ENCODE measurements at regions not wholly inside any gene's neighbourhood (a gene's known extent, or its start where the extent isn't known, plus 50 kb on each side); places are given as distances from the start of the nearest gene placed in this dataset.

DNA sequence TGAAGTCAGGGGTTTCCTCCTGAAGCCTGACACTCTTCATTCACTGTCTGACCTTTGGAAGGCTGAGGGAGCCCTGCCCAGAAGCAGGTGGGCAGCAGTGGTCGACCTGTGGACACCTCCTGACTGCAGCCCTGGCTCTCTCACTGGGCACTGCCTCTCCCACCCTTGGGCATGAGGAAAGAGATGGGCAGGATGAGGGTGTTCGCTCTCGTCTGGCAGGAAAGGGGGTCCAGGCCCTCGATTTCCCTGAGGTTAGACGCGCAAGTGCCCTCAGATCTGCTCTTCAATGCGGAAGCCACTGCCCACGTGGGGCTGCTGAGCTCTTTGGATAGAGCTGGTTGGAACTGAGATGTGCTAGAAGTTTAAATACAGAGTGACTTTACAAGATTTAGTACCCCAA, 171.9 kb downstream of the AHSP start:
- TF ChIP-seq, protein P1, sequence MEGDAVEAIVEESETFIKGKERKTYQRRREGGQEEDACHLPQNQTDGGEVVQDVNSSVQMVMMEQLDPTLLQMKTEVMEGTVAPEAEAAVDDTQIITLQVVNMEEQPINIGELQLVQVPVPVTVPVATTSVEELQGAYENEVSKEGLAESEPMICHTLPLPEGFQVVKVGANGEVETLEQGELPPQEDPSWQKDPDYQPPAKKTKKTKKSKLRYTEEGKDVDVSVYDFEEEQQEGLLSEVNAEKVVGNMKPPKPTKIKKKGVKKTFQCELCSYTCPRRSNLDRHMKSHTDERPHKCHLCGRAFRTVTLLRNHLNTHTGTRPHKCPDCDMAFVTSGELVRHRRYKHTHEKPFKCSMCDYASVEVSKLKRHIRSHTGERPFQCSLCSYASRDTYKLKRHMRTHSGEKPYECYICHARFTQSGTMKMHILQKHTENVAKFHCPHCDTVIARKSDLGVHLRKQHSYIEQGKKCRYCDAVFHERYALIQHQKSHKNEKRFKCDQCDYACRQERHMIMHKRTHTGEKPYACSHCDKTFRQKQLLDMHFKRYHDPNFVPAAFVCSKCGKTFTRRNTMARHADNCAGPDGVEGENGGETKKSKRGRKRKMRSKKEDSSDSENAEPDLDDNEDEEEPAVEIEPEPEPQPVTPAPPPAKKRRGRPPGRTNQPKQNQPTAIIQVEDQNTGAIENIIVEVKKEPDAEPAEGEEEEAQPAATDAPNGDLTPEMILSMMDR (conservative IDR thresholded peaks at IDR 0.05; ENCODE audit: low read length), result no peak
- TF ChIP-seq EZH2phosphoT487 (IDR thresholded peaks at IDR 0.05; ENCODE audit: borderline replicate concordance, low read depth, low read length), result no peak
